HG03025 (cell line): ENCODE measurements at regions not wholly inside any gene's neighbourhood (a gene's known extent, or its start where the extent isn't known, plus 50 kb on each side); places are given as distances from the start of the nearest gene placed in this dataset.

Experiments
- ATAC-seq: cut with Tn5 transposase; IDR thresholded peaks from one replicate; pipeline ENCODE4 v1.9.1; 2021; ENCODE audit warnings: mild to moderate bottlenecking, moderate library complexity; ENCODE audit not compliant: unreplicated experiment, low FRiP score

DNA sequence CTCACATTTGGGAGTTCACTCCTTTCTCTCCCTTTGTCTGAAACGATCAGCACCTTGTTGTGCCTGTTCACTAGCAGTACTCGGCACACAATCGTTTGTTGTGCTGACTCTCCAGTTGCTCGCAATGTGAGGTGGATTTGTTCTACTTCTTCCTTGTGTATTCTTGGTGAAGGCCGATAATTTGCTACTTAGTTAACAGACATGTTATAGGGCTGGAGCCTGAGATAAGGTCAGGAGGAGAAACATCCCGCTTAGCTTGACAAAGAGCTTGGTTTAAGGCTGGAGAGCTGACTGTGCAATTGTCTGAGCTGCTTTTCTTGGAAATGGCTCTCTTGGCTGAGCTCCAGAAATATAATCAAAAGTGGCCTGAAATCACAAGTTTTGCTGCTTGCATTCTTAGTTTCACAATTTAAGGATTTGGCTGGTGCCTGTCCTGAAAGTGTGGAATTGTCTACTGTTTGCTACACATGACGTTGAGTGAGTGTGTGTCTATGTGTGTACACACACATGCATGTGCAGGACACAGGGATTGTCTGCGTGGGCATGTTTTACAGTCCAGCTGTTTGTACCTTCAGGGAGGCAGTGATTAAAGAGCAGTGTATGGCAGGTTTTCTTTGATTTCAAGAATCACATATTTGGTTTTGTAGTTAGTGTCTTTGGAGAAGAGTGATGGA lies 77.7 kb downstream of the ARF6 start:
- ATAC-seq, result peak; percentile 29

DNA sequence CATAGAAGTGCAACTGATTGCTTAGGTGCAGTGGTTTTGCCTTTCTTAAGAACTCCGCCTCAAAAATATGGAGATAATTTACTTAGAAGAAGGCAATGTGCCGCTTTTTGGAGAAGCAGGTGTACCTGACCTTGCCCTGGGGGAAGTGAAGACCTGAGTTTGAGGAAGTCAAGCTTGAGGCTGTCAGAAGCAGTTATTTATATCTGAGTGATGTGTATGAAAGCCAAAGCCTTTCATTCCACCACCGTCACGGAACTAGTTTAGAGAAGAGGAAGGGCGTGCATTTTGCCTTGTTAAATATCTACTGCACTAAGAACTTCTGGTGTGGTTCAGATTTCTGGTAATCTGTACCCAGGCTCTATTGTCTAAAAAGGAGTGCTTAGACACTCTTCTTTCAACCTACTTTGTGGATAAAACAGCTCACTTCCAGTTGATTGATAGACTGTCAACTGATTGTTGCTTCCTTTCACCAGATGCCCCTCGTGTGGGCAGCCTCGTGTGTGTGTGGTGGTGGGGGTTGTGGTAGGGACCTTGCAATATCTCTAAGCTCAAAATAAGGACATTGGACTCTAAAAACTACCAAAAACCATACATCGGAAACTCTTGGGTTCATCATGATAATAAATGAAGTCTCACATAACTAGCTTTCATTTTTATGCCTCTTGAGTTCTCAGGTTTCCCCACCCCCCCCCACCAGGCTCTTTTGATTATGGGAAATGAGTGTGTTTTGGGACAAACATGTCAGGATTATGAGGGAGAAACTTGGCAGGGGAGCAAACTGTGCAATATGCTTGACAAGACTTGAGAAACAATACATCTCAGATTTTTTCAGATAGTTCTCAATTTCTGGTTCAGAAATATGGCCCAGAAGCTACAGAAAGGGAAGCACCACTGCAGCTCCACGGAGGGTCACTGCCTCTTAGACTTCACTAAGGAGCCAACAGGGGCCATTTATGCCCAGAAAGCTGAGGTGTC lies 78.6 kb downstream of the ARF6 start:
- peak; percentile 91 for ATAC-seq

DNA sequence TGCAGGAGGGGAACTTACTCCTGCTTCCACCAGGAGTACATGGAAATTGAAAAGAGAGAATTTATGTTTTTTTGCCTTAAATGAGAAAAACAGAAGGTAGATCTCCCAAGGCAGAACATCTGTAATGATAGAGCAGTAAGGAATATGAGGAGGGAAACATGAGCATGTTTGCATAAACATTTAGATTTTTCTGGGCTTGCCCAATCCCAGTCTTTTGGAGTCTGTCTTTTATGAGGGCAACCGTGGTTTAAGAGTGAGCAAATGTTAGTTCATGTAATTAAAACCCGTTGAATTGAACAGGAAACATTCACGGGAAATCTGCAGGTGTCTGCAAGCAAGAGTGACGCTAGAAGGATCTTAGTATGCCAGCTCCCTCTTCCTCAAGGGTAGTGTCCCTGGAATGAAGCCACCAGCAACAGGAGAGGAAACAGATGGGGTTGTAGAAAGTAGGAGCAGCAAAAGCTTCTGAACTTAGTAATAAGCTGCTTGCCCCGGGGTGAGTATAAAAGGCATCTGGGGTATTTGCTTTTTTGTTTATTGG lies 79.3 kb downstream of the ARF6 start:
- no peak for ATAC-seq

DNA sequence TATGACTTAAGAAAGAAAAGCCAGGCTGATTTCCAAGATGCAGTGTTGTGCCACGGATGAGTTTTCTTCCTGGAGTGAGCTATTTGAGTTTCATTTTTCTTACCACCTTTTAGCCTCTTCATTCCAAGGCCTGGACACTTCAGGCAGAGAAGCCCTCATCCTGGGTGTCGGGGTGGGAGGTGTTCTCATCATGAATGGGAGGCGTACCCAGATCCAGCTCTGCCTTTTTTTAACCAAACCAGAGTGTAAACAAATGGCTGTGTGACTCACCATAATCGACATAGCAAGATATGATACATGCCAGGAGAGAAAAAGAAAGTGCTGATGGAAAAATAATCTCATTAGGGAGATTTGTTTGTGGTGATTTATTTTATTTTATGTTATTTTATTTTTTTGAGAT lies 79.9 kb downstream of the ARF6 start:
- no peak for ATAC-seq

DNA sequence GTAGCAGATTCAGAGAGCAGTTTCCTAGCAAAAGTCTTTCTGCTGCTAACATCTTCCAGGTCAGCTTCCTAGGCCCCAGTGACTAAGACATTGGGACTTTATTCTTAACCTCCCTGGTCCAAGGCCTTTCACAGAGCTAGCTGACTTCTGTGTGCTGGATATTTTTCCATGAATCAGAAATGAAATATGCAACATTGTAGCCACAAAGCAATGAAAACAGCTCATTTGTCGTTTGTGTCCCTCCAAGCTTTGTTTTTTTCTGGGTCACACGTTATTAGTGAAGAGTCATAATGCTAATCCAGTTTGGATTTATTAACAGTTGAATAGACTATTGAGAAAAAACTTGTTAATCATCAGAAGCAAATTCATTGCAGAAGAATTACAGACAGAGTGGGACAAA lies 82.4 kb downstream of the ARF6 start:
- ATAC-seq, result no peak

DNA sequence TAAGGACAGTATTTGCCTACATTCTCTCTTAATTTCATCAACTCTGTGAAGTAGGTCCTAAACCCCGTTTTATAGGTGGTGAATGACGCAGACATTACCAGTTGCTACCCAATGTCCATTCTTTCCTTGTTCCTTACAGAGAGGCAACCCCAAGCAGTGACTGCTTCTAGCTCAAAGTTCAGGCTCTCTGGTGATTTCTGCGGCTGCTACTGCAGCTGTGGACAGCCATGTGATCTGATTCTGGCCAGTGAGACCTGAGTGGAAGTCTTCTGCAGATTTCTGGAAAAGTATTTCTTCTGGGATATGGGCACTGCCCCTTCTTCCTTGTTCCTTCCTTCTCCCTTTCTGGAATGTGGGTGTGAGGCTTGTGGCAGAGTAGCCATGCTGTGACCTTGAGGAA lies 82.9 kb downstream of the ARF6 start:
- no peak for ATAC-seq

DNA sequence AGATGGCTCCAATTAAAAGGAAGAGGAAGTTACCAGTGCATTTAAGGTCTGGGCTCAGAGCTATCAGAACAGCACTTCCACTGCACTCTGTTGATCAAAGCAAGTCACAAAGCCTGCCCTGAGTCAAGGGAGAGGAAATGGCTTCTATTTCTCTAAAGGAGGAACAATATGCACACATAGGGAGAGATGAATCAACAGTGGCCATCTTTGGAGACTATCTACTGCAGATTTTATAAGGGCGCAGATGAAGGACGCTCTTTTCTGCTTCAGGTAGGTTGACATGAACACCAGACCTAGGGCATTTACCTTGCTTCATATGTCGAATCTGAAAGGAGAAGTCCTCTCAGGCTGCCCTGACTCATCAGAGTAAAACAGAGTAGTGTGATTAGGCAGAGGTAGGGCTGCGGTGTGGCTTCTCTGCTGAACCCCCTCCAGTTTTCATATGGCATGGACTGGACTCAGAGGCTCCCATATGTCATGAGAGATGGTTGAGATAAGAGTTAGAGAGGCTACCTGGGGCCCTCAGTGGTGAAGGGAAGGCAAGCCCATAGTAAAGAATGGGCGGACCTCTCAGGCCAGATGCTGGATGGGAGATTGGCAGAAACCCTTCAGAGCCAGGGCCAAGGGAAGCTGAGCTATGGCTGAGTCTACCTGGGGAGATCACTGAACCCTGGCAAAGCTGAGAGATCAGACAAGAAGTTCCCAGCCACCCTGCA lies 84.4 kb downstream of the ARF6 start:
- ATAC-seq, result peak; percentile 76

DNA sequence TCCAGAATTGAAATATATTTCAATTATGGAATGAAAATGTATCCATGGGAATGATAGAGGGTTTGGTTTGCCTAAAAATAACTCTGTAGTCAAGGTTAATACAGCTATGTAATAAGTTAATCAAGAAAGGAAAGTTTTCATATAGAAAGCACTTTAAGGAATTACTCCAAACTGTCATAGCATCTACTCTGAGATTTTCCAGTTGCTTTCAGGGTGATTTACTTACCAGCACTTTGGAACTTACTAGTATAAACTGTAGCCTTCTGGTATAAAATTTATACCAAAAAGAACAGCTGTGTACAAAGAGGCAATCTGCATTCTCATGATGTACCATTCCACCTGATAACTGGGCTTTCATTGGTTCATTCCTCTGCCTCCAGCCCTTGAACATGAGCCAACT lies 87.1 kb downstream of the ARF6 start:
- no peak for ATAC-seq

DNA sequence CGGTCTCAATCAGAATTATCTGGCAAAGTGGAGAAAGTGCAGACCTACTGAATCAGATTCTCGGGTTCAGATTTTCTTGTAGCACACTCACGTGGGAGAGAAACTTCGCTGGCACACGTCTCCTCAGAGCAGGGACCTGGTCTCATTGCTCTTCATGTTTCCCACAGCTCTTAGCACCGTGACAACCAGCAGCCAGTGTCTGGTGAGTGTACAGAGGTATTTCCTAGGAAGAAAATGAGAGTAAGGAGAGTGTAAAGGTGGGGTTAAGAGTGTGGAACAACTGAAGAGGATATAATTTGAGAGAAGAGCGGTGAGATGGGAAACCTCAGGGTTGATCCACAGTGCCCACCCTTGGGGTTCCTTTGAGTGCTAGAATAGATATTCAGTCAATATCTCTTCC lies 89.2 kb downstream of the ARF6 start:
- ATAC-seq, result no peak

DNA sequence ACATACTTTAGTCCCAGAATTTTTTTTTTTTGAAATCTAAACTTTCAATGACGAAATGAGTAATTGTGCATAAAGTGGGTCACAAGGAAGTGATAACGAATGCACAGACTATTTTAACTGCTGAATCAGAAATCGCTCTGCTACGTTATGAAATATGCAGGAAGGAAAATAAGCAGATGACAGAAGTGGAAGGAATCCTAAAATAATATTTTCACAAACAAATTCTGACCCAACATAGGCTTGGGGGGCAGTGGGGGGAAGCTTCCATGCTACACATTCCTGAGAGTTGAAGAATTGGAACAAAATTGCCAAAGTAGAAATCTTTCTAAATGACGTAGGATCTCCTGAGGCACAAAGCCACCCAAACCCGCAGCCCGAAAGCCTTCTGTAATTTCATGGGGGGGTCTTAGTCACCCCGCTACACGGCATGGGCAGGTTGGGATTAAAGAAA lies 89.6 kb downstream of the ARF6 start:
- no peak for ATAC-seq

DNA sequence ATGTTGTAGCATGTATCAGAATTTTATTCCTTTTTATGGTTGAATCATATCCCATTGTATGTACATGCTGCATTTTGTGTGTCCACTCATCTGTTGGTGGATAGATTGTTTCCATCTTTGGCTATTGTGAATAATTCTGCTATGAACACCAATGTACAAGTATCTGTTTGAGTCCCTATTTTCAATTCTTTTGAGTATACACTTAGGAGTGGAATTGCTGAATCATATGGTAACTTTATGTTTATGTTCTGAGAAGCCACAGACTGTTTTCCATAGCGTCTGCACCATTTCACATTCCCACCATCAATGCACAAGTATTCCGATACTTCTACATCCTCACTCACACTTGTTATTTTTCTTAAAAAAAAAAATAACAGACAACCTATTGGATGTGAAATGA lies 91.5 kb downstream of the ARF6 start:
- no peak for ATAC-seq

DNA sequence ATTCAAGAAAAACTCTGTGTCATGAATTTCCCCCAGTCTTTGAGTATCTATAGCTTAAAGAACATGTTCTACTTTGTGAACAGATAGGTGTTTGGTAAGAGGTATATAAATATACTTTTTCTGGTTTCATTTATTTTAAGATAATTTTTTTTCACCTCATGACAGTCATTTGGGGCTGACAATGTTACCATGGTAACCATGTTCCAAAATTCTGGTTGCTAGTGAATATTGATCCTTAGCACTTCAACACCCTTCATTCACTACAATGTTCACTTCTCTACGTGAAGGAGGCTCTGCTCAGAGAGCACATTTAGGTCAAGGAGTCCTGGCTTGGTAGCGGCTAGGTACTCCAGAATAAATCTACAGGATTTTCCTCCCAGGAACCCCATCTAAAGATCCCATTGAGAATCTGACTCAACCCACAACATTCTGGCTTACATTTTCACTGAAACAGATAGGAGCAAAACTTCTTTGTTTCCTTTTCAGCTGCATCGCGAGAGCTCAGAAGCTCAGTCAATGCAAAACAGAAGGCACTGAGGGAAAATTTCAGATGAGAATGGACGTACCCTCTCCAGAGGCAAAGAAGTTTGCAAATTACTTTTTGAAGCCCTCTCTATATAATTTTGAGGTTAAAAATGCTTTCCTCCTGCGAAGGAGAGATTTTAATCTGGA lies 93.6 kb downstream of the ARF6 start:
- no peak for ATAC-seq

DNA sequence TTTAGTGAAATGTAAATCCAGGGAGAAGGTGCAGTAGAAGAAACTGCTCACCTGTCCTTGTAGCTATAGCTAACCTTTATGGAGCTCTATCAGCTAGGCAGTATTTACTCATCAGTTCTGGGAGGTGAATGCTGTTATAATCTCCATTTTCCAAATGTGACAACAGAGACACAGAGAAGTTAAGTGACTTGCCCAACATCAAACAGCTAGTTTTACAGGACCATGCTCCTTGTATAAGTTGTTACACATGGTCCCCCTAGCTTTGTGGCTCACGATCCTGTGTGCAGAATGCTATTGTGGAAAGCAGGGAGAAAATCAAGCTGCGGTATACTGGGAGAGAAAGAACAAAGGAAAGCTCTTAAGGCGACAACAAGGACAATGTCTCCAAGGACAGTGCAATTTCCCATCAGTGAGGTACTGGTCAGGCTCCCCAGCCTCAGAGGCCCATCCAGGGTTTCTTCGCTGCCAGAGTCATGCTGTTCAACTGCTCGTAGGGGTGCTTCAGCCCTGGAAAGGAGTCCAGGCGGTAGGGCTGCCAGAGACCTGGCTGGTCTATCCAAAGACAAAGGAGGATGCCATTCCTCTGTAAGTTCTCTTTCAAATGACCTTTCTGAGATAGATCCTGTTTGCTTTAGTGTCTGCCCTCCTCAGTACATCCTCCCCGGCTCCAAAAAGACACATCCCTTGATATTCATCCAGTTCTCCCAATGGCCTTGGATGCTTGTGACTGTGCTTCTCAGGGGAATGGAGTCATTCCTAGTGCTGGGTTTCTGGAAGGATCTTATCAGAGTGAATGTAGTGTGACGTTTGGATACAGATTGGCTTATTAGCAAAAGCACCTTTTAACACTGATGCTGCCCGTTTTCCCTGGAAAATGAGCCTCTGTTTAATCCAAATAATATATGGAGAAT lies 95.5 kb downstream of the ARF6 start:
- no peak for ATAC-seq

DNA sequence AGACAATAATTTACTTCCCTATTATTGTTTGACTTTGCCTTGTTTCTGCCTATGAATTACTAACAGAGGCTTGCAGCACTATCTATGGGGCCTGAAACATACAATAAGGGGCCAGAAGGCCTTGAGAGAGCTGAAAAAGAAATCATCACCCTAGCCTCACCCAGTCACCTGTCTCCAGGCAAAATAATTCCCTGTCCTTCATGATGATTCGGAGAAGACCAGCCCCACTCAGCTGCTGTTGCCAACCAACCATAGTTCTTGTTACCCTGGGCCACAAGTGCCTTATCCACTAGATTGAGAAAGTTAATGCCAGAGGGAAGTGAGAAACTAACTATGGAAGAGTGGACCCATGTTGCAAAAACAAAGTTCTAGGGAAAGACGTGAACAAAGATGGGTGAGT lies 97.1 kb downstream of the ARF6 start:
- ATAC-seq, result no peak

DNA sequence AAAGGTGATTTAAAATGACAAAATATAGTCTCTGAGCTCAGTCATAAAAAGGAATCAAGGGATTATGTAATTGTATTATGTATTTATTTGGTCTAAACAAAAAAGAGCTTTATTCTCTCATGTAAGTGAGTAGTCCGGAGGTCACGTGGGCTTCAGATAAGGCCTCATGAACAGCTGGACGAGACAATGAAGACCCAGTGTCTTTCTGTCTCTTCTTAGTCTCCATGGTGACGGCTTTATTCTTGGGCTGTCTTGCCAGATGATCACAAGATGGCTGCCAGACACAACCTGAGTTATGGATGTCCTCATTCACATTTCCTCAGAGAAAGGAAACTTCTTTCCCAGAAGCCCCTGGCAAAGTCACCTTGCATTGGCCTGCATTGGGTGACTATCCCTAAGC lies 98.6 kb downstream of the ARF6 start:
- no peak for ATAC-seq

DNA sequence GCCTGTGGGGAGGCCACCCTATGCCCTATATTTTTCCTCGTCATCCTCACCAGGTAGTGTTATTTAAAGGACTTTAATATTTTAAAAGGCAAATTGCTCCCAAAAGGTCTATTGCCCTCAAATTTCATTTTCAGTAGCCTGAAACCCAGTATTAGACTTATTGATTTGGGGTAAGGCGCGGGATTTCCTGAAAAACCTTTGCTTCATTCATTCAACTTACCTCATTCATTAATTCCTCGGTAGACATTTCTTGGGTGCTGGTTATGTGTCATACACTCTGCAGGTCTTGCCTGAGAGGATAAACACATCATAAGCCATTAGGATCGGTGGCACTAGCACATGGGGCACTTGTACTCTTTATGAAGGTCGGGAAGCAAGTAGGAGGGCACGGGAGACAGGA lies 99.2 kb downstream of the ARF6 start:
- no peak for ATAC-seq

DNA sequence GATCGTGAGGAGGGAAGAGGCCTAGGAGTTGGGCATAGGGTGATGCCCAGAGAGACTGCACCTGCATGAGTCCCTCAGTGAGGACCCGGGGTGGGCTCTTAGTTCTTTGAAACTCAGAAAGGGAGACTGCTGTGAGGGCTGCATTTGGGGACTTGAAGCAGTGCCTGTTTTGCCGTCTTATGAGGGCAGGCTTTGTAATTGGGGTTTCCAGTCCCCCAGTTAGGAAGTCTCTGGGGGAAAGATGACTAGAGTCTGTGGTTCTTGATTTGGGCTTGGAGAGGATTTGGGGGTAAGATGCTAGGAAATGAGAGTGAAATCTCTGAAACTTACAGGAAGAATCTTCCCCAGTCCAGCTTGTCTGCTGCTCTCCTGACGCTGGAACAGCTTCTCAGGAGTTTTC lies 99.6 kb downstream of the ARF6 start:
- no peak for ATAC-seq

DNA sequence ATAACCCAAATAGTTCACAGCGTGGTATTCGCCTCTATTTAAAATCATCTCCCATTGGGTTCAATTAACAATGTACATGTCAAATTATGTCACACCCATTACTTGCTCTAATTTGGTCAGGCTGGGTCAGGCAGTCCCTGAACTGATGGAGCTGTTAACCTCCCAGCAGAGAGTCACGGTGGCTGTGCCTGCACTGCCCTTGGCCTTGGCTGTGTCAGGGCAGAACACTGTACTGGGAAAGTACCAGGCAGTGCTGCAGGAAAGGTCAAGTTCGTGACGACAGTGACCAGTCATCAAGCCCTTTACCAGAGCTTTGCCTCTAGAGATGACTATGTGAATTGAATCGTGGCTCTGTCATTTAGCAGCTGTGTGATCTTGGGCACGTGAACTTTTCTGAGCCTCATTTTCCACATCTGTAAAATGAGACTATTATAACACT lies 100.0 kb downstream of the ARF6 start:
- ATAC-seq, result peak; percentile 62

DNA sequence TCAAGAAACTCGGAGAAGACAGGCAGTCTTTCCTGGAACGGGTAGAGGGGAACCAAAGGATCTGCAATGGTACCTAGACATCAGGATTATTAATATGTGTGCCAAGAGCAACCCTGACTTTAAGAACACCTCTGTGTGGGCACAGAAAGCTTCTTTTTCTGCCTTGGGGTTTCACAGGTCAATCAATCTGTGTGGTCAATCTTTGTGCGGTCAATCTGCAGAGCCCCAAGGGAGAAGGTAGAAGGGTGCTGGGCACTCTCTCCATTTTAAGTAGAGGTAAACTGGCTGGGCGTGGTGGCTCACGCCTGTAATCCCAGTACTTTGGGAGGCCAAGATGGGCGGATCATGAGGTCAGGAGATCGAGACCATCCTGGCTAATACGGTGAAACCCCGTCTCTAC lies 100.7 kb downstream of the ARF6 start:
- no peak for ATAC-seq
